Heart left ventricle (tissue), 16 donors: ENCODE measurements at regions not wholly inside any gene's neighbourhood (a gene's known extent, or its start where the extent isn't known, plus 50 kb on each side); places are given as distances from the start of the nearest gene placed in this dataset.

Experiments used
- ATAC-seq, 4 donors: fragments of 200-7000 bp; cut with Tn5 transposase; one replicate each; pipeline ENCODE4 v1.9.1; 2020 to 2022; ENCODE audit warnings: moderate library complexity in 4 of 4, mild to moderate bottlenecking in 3 of 4, moderate number of reproducible peaks in 1 of 4
- DNase-seq, 5 donors: peaks; one replicate each; pipeline ENCODE4 v3.0.0-alpha.2; 2020
- H3K27ac ChIP-seq, 12 donors: fragments of 200-600 bp; sonication (generic) in 4 of 12; one replicate each; pipeline versions ENCODE4 v1.5.0 to v1.8.0; 2016 to 2022; ENCODE audit warnings: mild to moderate bottlenecking in 2 of 12
- H3K27me3 ChIP-seq, 9 donors: fragments of 200-600 bp; sonication (generic) in 2 of 9; one replicate each; pipeline versions ENCODE4 v1.5.1 to v1.8.0; 2016 to 2022; ENCODE audit warnings: mild to moderate bottlenecking in 3 of 9
- H3K36me3 ChIP-seq, 9 donors: fragments of 200-600 bp; sonication (generic) in 2 of 9; one replicate each; pipeline versions ENCODE4 v1.5.0 to v1.8.0; 2018 to 2022; ENCODE audit warnings: mild to moderate bottlenecking in 2 of 9
- H3K4me1 ChIP-seq, 12 donors: fragments of 200-600 bp; sonication (generic) in 4 of 12; one replicate each; pipeline versions ENCODE4 v1.5.0 to v1.8.0; 2016 to 2022; ENCODE audit warnings: mild to moderate bottlenecking in 3 of 12
- H3K4me3 ChIP-seq, 12 donors: fragments of 200-600 bp; sonication (generic) in 4 of 12; one replicate each; pipeline versions ENCODE4 v1.5.0 to v1.8.0; 2017 to 2022; ENCODE audit warnings: mild to moderate bottlenecking in 9 of 12, moderate library complexity in 4 of 12
- H3K9me3 ChIP-seq, 12 donors: fragments of 200-600 bp; sonication (generic) in 4 of 12; one replicate each; pipeline versions ENCODE4 v1.5.0 to v1.8.0; 2016 to 2022; ENCODE audit warnings: mild to moderate bottlenecking in 1 of 12
- POLR2A ChIP-seq, 2 donors: fragments of 450-650 bp; IDR thresholded peaks; one replicate each; pipeline ENCODE4 v1.6.1; 2017; ENCODE audit warnings: antibody characterized with exemption in 2 of 2, mild to moderate bottlenecking in 2 of 2, moderate library complexity in 2 of 2
- WGBS, 4 donors: extraction: QIAGEN DNeasy Blood & Tissue Kit in 2 of 4; methylation state at CpG; one replicate each; pipeline versions ENCODE4 v1.1.5 to v1.1.7; 2013 to 2018; 5-methylcytosine and 5-hydroxymethylcytosine counted together
- intact Hi-C, 10 donors: fragments of 100-400 bp; cut with DNase I; formaldehyde crosslinking; loops; one replicate each; pipeline versions ENCODE4 v1.11.1 to v1.14.2; 2022
- TF ChIP-seq, protein P1 (sequence below), 12 donors: fragments of 200-600 bp; sonication (generic) in 4 of 12; IDR thresholded peaks; one replicate each; pipeline versions ENCODE4 v1.5.0 to v1.8.0; 2018 to 2022; ENCODE audit warnings: antibody characterized with exemption in 12 of 12, mild to moderate bottlenecking in 5 of 12
- donor health status: ischemic (EF 13 %, LVEDD 7.1; RV severe dilation, severe dysfunction).
- donor health status: healthy with polysubstance abuse.
- donor health status: DM: no; HTN: yes; CAD: no.
- donor health status: DM: no; HTN: no; CAD: no.
- donor health status: ischemic (EF 25% LVEDD 6.9; RV normal size, moderate dysfunction).
- donor health status: ischemic (EF 25% LVEDD 5.7; RV mildly dilated, moderate dysfunction).
- donor health status: healthy.
- donor health status: DM: yes; HTN: yes; CAD: no.
- donor health status: ischemic (EF 35%, LVEDD 5.7; RV mildly dilated, moderate dysfunction).
- donor health status: nonischemic (EF 11% LVEDD 7.7; RV severe dilation, severe dysfunction).
- donor health status: DM: yes; HTN: yes; CAD: no.
- donor health status: PGD.
- donor health status: ischemic (EF 29% LVEDD 5.4; RV normal size, mild dysfunction).
- donor health status: nonischemic (EF 23%, LVEDD 6.1; RV moderate dilation, normal function).

GRCh38 chr18:8536922-8537321 is 72.3 kb upstream of the RAB12 start:
- H3K4me3 ChIP-seq: no peak overlapping the region
- DNase-seq: no peak
- H3K27me3 ChIP-seq: no peaks in the 10 kb centered on the region
- no peak for TF ChIP-seq POLR2A (IDR thresholded peaks at IDR 0.05)
- TF ChIP-seq, protein P1, sequence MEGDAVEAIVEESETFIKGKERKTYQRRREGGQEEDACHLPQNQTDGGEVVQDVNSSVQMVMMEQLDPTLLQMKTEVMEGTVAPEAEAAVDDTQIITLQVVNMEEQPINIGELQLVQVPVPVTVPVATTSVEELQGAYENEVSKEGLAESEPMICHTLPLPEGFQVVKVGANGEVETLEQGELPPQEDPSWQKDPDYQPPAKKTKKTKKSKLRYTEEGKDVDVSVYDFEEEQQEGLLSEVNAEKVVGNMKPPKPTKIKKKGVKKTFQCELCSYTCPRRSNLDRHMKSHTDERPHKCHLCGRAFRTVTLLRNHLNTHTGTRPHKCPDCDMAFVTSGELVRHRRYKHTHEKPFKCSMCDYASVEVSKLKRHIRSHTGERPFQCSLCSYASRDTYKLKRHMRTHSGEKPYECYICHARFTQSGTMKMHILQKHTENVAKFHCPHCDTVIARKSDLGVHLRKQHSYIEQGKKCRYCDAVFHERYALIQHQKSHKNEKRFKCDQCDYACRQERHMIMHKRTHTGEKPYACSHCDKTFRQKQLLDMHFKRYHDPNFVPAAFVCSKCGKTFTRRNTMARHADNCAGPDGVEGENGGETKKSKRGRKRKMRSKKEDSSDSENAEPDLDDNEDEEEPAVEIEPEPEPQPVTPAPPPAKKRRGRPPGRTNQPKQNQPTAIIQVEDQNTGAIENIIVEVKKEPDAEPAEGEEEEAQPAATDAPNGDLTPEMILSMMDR (IDR thresholded peaks at IDR 0.05): no peak
- no peak overlapping the region for H3K27ac ChIP-seq
- intact Hi-C loops: no loop called here
- H3K9me3 ChIP-seq: peaks cover 0 to 17% (median 7%) of the 10 kb centered on the region in 12 donors
- ATAC-seq: no peak
- no peaks in the 10 kb centered on the region for H3K36me3 ChIP-seq
- no peaks in the 10 kb centered on the region for H3K4me1 ChIP-seq
- WGBS, 4 donors: 83 to 89% (median 85%) methylated on average over 11 to 14 of the region's 14 CpGs

GRCh38 chr18:8537400-8537799 is 71.8 kb upstream of the RAB12 start:
- intact Hi-C loops: no loop called here
- H3K4me3 ChIP-seq: no peak overlapping the region
- no peak overlapping the region for H3K27ac ChIP-seq
- H3K4me1 ChIP-seq: no peaks in the 10 kb centered on the region
- TF ChIP-seq, protein P1 (IDR thresholded peaks at IDR 0.05): no peak
- TF ChIP-seq POLR2A (IDR thresholded peaks at IDR 0.05): no peak
- H3K27me3 ChIP-seq: no peaks in the 10 kb centered on the region
- no peaks in the 10 kb centered on the region for H3K36me3 ChIP-seq
- WGBS, 4 donors: 89 to 93% (median 90%) methylated on average over 17 of the region's 17 CpGs
- ATAC-seq (no peak), DNase-seq (no peak)
- peaks cover 0 to 13% (median 4%) of the 10 kb centered on the region in 12 donors for H3K9me3 ChIP-seq

- no peaks in the 10 kb centered on the region for H3K27me3 ChIP-seq
- H3K27ac ChIP-seq: no peak overlapping the region
- no peak for ATAC-seq
- TF ChIP-seq, protein P1 (IDR thresholded peaks at IDR 0.05): no peak
- no peak for TF ChIP-seq POLR2A (IDR thresholded peaks at IDR 0.05)
- no peaks in the 10 kb centered on the region for H3K9me3 ChIP-seq
- no peak for DNase-seq
- H3K4me1 ChIP-seq: no peaks in the 10 kb centered on the region
- intact Hi-C loops: no loop called here
- WGBS, 4 donors: 82 to 88% (median 85%) methylated on average over 2 of the region's 2 CpGs
- H3K36me3 ChIP-seq: no peaks in the 10 kb centered on the region
- no peak overlapping the region for H3K4me3 ChIP-seq
These were observed 70.3 kb upstream of the RAB12 start for GRCh38 chr18:8538935-8539334.

DNA sequence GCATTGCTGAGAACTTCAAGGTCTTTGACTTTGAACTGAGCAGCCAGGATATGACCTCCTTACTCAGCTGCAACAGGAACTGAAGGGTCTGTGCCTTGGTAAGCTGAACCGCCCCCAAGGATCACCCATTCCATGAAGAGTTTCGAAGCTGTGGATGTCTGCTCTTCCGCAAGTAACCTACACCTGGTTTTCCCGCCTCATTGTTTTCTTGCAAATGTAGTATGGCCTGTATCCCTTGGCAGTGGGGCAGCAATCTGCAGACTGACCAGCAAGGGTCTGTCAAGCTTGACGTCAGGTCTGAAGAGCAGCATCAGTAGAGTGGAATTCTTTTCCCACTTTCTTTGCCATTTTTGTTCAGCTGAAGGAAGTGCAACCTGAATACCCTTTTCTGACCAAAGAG is 62.6 kb upstream of the RAB12 start:
- Histone ChIP-seq H3K4me3 (no peak overlapping the region), H3K27ac (no peak overlapping the region), H3K27me3 (no peaks in the 10 kb centered on the region), H3K9me3 (no peaks in the 10 kb centered on the region), H3K4me1 (no peaks in the 10 kb centered on the region), H3K36me3 (no peaks in the 10 kb centered on the region)
- no peak for DNase-seq
- no peak for ATAC-seq
- no peak for TF ChIP-seq POLR2A (IDR thresholded peaks at IDR 0.05)
- TF ChIP-seq, protein P1 (IDR thresholded peaks at IDR 0.05): no peak
- 91 to 97% (median 95%) methylated on average over 5 of the region's 5 CpGs for WGBS, 4 donors
- intact Hi-C loops: loop anchor here in 1 of 10 donors (10.0 kb wide), 1 partner anchor 58 kb away; the partner anchor contains the start of gene RAB12
